CD4-positive, alpha-beta T cell treated with Interleukin-17A for 1 hour (primary cell): ENCODE measurements at regions not wholly inside any gene's neighbourhood (a gene's known extent, or its start where the extent isn't known, plus 50 kb on each side); places are given as distances from the start of the nearest gene placed in this dataset.
"Not testable (repeated sequence)": the region's sequence is repeated elsewhere in the genome, so short reads cannot be mapped to it uniquely, and the experiment has no call there.

Experiments
- DNase-seq: peaks from one replicate; pipeline ENCODE4 v3.0.0-alpha.2; 2020

GRCh38 chr22:34763496-34763895 is 302.5 kb upstream of the ISX start:
- DNase-seq: no peak

- DNase-seq: no peak
These were observed 300.8 kb upstream of the ISX start for GRCh38 chr22:34765115-34765514.

GRCh38 chr22:34769361-34769760 is 296.6 kb upstream of the ISX start:
- DNase-seq: no peak

GRCh38 chr22:34776817-34777216 is 289.1 kb upstream of the ISX start:
- DNase-seq: no peak

- no peak for DNase-seq
These were observed 284.3 kb upstream of the ISX start for GRCh38 chr22:34781681-34782080.

GRCh38 chr22:34783436-34783835 is 282.5 kb upstream of the ISX start:
- no peak for DNase-seq

- no peak for DNase-seq
These were observed 281.9 kb upstream of the ISX start for GRCh38 chr22:34784056-34784455.

- DNase-seq: no peak
These were observed 268.1 kb upstream of the ISX start for GRCh38 chr22:34797826-34798225.

GRCh38 chr22:34798605-34799004 is 267.4 kb upstream of the ISX start:
- DNase-seq: no peak

- DNase-seq: no peak
These were observed 265.5 kb upstream of the ISX start for GRCh38 chr22:34800260-34800980.

GRCh38 chr22:34801221-34801620 is 264.7 kb upstream of the ISX start:
- no peak for DNase-seq

- no peak for DNase-seq
These were observed 261.9 kb upstream of the ISX start for GRCh38 chr22:34804091-34804490.

GRCh38 chr22:34804604-34805003 is 261.4 kb upstream of the ISX start:
- no peak for DNase-seq

- DNase-seq: no peak
These were observed 260.2 kb upstream of the ISX start for GRCh38 chr22:34805771-34806170.

GRCh38 chr22:34808618-34809017 is 257.3 kb upstream of the ISX start:
- no peak for DNase-seq

GRCh38 chr22:34812631-34813030 is 253.3 kb upstream of the ISX start:
- DNase-seq: no peak

GRCh38 chr22:34814260-34815025 is 251.5 kb upstream of the ISX start:
- no peak for DNase-seq

GRCh38 chr22:34829485-34829884 is 236.5 kb upstream of the ISX start:
- no peak for DNase-seq

- no peak for DNase-seq
These were observed 231.9 kb upstream of the ISX start for GRCh38 chr22:34834059-34834458.

- DNase-seq: not testable (repeated sequence)
These were observed 231.4 kb upstream of the ISX start for GRCh38 chr22:34834541-34834940.

- no peak for DNase-seq
These were observed 224.6 kb upstream of the ISX start for GRCh38 chr22:34841331-34841771.

- no peak for DNase-seq
These were observed 224.0 kb upstream of the ISX start for GRCh38 chr22:34841911-34842310.

- DNase-seq: no peak
These were observed 223.3 kb upstream of the ISX start for GRCh38 chr22:34842630-34843029.

- DNase-seq: not testable (repeated sequence)
These were observed 222.2 kb upstream of the ISX start for GRCh38 chr22:34843743-34844142.

- DNase-seq: no peak
These were observed 220.6 kb upstream of the ISX start for GRCh38 chr22:34845391-34845790.
